ENCODE measurements at regions not wholly inside any gene's neighbourhood (a gene's known extent, or its start where the extent isn't known, plus 50 kb on each side); places are given as distances from the start of the nearest gene placed in this dataset.

- TF ChIP-seq CTCF (conservative IDR thresholded peaks at IDR 0.05 in 1 of 2, IDR thresholded peaks at IDR 0.05 in 1 of 2; ENCODE audit: low read depth in 1 of 2, low read length in 2 of 2) (no peak), EZH2 (IDR thresholded peaks at IDR 0.05; ENCODE audit: low read length, missing control alignments) (no peak)
Observed at GRCh38 chr10:23999445-23999844, 209.5 kb upstream of the KIAA1217 start.
